Femur (tissue), 1 donor: ENCODE measurements at regions not wholly inside any gene's neighbourhood (a gene's known extent, or its start where the extent isn't known, plus 50 kb on each side); places are given as distances from the start of the nearest gene placed in this dataset.
"Not testable (repeated sequence)": the region's sequence is repeated elsewhere in the genome, so short reads cannot be mapped to it uniquely, and the experiment has no call there.

Source experiments
- DNase-seq: peaks from one replicate; pipeline ENCODE4 v3.0.0-alpha.2; 2017

DNA sequence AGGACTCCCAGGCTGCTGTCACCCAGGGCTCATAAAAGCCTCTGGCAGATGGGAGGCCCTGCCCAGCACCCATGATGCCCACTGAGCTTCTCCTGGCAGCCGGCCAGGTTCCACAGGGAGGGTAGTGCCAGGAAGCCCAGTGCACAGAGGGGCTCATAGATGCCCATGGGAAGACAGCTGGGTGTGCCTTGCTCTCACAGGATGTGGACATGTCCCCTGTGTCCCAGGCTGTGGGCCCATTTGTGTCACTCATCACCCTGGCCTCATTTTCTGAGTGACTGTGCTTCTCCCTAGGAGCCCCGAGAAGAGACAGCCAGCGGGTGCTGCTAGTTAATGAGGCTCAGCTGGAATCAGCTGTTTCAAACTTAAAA lies 86.5 kb upstream of the SFSWAP start:
- DNase-seq = not testable (repeated sequence)

DNA sequence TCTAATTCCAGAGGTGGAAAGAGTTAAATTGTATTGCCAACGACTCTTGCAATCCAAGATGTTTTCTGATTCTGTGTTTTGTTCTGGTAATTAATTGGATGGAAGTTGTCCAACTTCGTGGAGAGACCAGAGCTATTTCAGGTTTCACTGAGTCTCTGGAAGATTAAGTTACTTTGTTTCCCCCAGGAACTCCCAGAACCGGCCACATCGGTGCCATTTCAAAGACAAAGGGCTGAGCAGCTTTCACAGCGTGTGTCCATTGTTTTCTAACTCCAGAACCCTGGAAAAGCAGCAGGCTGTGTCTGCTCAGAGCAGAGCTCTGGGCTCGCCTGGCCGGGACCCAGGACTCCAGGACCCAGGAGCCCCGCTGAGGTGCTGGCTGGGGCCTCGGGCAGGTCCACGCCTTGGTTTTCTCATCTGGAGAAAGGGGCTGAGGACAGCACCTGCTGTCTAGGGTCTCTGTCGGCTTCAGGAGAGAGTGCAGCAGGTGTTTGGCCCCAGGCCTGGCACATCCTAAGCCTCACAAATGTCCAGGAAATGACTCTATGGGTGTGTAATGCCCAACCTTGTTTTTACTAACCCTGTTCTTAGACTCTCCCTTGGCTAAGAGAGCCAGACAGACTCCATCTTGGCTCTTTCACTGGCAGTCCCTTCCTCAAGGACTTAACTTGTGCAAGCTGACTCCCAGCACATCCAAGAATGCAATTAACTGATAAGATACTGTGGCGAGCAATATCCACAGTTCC lies 86.0 kb upstream of the SFSWAP start:
- DNase-seq = peak; percentile 37

DNA sequence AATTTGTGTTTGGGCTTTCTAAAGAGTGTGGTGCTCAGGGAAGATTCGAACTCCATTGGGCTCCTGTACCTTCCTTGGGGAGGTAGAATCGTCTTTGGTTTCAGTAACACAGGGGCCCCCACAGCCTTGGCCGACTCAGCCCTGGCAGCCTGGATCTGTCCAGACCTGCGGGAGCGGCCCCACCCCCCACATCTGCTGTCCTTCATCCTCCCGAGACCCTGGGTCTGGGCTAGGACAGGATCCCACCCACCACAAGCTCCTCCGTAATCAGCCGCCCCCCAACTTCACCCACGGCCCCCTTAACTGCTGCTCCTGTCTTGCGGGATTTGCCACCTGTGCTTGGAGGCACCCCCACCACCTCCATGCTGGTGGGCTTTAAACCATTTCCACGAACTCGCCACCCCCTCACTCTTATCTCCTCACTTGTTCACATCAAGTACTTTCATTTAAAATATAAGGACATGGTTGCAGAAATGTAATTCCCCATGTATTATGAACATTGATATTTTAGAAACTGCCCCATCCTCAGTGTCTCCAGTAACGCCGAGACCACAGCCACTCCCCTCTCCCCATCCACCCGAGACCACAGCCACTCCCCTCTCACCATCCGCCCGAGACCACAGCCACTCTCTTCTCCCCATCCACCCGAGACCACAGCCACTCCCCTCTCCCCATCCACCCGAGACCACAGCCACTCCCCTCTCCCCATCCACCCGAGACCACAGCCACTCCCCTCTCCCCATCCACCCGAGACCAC lies 84.7 kb upstream of the SFSWAP start:
- DNase-seq = peak; percentile 12

DNA sequence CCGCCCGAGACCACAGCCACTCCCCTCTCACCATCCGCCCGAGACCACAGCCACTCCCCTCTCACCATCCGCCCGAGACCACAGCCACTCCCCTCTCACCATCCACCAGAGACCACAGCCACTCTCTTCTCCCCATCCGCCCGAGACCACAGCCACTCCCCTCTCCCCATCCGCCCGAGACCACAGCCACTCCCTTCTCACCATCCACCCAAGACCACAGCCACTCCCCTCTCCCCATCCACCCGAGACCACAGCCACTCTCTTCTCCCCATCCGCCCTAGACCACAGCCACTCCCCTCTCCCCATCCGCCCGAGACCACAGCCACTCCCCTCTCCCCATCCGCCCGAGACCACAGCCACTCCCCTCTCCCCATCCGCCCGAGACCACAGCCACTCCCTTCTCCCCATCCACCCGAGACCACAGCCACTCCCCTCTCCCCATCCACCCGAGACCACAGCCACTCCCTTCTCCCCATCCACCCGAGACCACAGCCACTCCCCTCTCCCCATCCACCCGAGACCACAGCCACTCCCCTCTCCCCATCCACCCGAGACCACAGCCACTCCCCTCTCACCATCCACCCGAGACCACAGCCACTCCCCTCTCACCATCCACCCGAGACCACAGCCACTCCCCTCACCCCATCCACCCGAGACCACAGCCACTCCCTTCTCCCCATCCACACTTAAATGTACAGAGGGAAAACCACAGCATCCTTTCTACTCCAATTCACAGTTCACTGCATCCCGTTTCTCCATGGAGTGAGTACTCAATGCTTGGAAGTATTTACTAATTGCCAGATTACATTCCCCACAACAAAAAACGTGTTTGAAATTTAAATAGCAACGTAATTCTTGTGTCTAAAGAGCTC lies 83.5 kb upstream of the SFSWAP start:
- DNase-seq = peak; percentile 11

DNA sequence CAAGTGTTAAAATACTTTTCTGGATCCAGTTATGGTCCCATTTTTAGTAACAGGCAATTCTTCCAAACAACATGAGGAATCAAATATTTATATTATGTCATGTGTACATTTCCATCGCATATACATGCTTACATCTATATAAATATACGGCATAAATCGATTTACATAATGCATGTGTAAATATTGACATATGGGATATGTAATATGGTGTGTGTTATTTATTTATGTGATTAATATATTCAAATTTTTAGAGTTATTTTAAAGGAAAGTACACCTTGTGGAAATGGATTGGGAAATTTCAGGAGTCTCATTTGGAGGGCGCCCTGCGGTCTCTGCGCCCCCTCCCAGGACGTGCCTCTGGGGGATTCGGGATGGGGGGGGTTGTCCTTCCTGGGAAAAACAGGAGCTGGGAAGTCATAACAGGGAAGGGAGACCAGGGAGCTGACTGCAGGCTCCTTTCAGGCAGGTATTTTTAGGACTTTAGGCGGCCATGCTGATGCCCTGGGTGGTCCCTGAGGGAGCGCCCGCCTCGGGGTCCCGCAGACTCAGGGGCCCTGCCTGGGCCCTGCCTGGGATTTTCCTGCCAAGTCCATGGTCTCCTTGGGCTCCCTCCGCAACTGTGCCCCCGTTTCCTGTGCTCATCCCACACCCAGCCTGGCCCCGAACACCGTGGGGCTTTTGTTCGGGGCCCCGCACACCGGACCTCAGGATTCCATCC lies 82.7 kb upstream of the SFSWAP start:
- peak; percentile 6 for DNase-seq

DNA sequence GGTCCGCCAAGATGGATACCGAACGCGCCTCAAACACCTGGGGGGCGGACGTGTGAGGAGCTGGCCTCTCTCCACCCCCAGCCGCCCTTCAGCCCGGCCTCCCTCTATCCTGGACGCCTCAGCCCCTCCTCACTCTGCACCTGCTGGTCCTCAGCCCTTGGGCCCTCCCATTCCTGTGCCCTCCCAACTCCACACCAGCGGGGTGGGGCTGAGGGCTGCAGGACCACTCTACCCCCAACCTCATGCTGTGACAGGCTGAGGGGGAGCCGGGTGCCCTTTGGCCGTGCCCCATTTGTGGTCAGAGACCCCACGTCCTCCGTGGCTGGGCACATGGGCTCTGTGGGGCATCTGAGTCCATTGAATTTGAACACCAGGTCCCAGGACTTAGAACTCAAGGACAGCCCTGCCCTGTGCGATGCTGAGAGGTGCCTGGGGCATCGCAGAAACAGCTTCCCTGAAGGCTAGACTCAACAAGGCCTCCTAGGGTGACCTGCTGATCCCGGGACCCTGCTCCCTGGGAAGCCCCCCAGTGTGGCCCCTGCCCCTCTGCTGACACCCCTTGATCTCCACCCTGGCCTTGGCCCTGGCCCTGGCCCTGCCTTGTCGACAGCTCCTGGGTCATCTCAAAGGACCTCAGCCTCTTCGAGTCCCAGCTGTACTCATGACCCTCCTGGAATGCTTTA lies 82.0 kb upstream of the SFSWAP start:
- peak; percentile 10 for DNase-seq

DNA sequence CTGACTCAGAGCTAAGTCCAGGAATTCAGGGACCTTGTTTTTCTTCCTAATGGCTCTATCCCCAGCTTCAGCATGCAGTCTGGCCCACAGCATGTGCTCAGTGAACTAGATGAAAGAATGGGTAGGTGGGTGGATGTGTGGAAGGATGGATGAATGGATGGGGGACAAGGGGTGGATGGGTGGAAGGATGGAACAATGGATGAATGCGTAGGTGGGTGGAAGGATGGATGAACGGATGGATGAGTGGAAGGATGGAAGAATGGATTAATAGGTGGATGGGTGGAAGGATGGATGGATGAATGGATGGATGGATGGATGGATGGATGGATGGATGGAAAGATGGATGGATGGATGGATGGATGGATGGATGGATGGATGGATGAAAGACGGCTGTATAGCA lies 79.7 kb upstream of the SFSWAP start:
- DNase-seq = no peak

DNA sequence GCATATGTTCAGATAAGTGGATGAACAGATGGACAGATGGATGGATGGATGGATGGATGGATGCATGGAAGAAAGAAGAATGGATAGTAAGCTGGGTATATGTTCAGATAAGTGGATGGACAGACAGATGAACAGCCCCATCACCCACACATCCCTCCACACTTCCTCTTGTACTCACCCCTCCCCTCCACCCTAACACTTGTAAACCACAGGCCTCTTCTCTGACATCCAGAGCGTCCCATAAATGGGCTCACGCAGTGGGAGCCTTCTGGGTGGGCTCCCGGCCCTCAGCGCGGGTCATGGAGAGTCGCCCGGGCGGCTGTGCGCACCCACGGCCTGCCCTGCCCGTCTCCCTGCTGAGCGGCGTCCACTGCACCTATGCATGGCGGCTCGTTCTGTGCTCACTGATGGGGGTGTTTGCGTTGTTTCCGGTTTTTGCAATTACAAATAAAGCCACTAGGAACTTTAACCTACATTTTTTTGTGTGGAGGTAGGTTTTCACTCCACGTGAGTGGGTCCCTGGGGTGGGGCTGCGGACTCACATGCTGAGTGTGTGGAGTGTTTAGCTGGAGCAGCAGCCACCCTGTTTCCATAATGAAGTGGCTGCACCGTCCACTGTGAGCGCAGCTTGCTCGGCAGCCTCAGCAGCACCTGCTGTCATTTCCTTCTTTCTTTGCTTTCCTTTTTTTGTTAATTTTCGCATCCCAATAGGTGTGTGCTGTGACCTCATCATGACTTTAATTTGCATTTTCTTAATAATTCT lies 78.8 kb upstream of the SFSWAP start:
- not testable (repeated sequence) for DNase-seq

DNA sequence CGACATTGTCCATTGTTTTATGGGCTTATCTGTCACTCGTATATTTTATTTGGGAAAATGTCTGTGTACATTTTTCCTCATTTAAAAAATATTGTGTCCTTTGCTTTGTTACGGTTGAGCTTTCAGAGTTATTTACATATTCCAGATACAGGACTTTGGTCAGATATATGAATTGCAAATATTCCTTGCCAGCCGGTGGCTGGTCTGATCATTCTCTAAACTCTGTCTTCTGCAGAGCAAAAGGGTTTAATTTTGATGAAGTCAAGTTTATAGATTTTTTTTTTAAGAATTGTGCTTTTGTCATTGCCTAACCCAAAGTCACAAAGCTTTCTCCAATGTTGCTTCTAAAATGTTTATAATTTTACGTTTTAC lies 78.3 kb upstream of the SFSWAP start:
- not testable (repeated sequence) for DNase-seq

DNA sequence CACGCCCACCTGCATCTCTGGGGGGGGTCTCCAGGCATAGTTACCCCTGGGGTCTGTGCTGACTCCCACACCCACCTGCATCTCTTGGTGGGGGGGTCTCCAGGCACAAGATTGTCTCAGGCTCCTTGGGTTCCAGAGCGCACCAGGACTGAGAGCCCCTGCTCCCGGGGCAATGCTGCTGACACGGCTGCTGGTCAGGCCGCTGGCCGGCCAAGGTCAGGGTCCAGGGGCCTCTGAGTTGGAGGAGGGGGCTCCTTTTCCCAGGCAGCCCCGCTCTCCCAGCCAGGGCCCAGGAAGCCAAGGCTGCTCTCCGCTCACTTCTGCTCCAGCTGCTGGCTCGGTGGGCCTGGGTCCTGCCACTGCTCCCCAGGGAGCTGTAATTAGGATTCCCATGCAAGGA lies 77.3 kb upstream of the SFSWAP start:
- peak; percentile 10 for DNase-seq

DNA sequence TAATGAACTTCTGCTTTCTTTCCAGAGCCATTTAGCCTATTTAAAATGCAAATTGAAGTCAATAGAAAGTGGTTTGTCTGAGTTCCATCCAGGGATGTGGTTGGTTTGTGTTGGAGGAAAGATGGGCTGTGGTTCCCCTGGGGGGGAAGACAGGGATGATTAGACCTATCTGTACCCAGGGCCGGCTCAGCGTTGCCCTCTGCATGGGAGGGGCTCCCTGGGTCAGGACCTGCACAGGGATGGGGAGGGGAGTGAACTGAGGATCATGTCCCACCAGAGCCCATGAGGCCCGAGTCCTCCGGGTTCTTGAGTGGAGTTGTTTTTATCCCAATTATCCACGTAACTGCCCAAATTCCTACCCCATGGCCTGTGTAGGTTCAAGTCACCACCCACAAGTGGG lies 76.9 kb upstream of the SFSWAP start:
- DNase-seq = no peak

DNA sequence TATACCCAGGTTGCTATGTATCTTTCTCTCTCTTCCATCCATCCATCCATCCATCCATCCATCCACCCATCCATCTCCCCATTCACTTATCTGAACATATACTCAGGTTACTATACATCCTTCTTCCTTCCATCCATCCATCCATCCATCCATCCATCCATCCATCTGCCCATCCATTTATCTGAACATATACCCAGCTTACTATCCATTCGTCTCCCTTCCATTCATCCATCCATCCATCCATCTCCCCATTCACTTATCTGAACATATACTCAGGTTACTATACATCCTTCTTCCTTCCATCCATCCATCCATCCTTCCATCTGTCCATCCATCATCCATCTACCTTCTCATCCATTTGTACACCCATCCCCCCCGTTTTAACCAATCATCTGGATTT lies 75.9 kb upstream of the SFSWAP start:
- not testable (repeated sequence) for DNase-seq

DNA sequence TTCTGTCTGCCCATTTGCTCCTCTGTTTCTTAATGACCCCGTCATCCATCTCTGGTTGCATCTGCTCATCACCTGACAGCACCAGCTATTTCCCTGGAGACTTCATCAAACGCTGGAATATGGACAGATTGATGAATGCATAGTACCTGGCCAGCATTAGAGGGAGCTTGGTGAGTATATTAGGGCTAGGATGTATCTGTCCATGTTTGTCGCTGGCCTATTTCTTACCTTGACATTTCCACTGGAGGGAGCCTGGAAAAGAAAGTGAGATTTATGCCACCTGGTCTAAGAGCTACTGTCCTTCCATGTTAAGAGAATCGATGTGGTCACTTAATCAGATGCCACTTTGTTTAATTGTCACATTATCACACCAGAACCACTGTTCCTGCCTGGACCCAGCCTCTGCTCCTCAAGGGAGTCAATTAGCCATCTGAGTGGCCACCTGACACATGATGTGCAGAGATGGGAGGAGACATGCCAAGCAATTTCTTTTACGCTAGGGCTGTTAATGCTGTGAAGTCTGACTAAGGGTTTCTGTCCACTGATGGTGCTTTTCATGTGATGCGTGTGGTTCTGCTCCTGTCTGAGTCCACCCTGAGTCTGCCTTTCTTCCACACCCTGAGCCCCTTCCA lies 75.3 kb upstream of the SFSWAP start:
- no peak for DNase-seq

DNA sequence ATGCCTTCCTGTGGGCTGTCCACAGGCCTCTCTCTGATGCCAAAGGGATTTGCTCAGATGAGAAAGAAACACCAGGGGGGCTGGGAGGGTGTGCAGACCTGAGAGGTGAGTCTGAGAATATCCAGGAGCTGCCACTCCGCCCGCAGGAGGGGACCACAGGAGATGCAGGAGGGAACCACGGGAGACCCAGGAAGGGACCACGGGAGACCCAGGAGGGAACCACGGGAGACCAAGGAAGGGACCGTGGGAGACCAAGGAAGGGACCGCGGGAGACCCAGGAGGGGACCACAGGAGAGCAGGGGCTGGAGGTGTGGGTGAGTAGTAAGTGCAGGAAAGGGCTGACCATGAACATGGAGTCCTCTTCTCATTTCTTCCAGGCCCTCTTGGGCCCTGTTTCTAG lies 74.6 kb upstream of the SFSWAP start:
- no peak for DNase-seq

DNA sequence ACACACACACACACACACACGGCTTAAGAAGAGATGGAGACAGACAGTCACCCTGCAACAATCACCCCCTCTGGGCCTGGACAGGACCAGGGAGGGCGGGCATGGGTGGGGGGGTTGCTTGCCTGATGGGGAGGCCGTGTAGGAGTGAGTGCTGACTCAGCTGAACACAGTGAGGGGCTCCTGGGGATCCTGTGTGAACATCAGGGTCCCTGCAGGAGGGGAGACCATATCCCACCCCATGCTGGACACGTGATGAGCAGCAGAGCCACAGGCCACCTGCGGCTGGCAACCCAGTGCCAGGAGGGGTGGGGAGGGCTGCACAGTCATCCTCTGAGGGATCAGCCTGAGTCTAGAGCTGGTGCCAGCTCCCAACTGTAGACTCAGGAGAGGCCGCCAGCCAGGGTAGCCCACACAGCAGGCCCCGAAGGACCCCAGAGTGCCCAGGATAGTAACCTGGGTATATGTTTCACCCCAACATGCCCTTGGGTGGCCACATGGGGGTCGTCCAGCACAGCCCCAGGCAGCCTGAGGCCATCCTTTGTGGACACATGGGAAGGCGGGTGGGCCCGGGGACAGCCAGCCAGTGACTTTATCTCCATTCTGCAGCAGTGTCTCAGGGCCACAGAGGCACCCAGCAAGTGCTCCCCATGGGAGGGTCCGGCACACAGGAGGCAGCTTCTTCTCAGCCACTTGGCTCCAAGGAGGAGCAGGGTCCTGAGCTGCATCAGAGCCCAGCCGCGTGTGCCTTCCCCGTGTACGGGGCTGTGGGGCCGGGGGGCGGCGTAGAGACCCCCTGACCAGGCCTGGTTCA lies 73.7 kb upstream of the SFSWAP start:
- DNase-seq = no peak

DNA sequence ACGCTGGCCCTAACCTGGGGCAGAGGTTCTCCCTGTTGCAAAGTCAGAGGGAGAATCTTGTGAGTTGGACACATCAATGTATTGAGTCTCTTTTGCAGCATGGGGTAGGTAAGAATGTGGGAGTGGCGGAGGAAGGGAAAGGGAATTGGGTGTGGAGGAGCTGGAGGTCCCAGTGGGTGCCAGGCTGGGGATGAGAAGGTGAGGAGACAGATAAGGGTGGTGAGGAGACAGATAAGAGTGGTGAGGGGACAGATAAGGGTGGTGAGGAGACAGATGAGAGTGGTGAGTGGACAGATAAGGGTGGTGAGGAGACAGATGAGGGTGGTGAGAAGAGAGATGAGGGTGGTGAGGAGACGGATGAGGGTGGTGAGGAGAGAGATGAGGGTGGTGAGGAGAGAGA lies 72.9 kb upstream of the SFSWAP start:
- no peak for DNase-seq

DNA sequence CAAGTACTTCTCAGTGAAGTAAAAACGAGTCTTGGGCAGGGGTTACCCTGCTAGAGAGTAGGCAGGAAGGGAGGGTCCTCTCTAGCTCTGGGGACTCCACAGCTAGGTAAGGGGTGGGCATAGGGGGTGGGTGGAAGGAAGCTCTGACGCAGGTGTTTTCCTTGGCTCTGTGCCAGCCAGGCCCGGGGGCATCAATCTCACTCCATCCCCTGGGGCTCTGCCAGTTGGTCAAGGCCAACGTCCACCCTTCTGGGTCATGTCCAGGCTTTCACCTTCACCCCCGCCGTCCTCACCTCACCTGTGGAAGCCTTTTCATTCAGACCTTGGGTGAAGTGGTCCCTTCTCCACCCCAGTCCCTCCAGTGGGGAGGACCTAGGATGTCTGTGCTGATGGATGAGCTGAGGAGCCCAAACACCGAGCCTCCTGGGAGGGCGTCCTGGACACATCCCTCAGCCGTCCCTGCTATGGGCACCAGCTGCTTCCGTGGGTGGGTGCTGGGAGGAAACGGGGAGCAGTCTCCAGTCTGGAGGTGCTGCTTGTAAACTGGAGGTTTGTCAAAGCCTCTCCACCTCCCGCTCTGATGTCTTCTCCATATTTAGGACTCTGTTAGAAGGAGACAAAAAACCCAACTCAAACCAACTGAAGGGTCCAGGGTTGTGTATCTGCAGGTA lies 71.5 kb upstream of the SFSWAP start:
- DNase-seq = no peak

DNA sequence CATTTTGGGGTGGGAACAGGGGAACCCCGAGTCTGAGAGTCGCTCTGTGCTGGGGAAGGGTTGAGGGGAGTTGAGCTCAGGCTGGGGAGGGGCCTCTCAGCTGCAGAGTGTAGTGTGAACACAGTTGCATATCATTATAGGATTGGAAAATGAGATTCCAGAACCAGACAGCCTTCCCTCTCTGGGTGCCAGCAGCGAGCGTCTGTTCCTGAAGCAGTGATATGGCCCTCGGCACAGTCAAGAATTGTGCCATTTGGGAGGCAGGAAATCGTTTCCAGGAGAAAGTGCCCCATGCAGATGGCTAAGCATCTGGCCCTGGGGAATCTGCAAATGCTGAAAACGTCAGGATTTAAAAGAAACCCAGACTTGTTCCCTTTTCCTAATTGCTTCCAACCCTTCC lies 70.4 kb upstream of the SFSWAP start:
- no peak for DNase-seq

DNA sequence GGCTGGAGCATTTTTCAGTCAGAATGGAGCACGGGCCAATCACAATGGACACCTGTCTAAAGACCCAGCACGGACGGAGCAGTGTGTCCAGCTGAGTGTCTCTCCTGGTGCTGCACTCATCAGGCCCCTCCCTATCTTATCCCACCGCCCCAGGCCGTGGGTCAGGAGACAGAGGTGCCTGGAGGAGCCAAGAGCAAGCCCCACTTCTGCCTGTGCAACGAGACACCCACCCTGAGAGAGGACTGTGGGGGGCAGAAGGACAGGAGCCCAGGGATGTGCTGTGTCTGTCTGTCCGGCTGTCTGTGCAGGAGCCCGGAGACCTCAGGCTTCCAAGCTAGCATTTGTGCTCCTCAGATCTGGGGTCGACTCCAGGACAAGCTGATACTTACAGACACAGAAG lies 69.6 kb upstream of the SFSWAP start:
- no peak for DNase-seq

DNA sequence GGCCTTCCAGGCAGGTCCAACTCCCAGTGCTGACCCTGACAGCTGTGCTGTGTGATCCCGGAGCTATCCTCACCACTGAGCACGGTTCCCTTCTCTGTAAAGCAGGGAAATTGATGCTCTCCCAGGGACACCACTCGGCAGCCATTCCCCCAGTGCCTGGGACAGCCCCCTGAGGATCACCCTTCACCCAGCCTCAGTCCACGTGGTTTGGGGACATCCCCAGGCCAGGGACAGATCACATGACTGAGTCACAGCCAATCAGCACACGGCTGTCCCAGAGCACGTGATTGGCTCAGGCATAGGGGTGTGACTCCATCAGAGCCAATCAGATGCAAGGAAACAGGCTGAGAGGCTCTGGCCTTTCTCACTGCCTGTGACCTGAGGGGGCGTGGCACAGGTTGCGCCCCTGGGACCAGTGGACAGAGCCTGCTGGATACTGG lies 68.8 kb upstream of the SFSWAP start:
- no peak for DNase-seq
